Medulla oblongata (tissue), 1 donor: ENCODE measurements at regions not wholly inside any gene's neighbourhood (a gene's known extent, or its start where the extent isn't known, plus 50 kb on each side); places are given as distances from the start of the nearest gene placed in this dataset.

Experiments used
- DNase-seq: peaks from one replicate; pipeline ENCODE4 v3.0.0-alpha.2; 2015; ENCODE audit errors: extremely low spot score

- DNase-seq = peak; percentile 57
These were observed 194.9 kb upstream of the KBTBD8 start for GRCh38 chr3:66803206-66803605.

GRCh38 chr3:66803721-66804695 is 194.1 kb upstream of the KBTBD8 start:
- DNase-seq = no peak

- DNase-seq = no peak
These were observed 189.1 kb upstream of the KBTBD8 start for GRCh38 chr3:66808891-66809594.

- no peak for DNase-seq
These were observed 188.5 kb upstream of the KBTBD8 start for GRCh38 chr3:66809595-66809958.

GRCh38 chr3:66812136-66812535 is 186.0 kb upstream of the KBTBD8 start:
- DNase-seq = no peak

- no peak for DNase-seq
These were observed 185.4 kb upstream of the KBTBD8 start for GRCh38 chr3:66812741-66813140.

- DNase-seq = peak; percentile 73
These were observed 181.9 kb upstream of the KBTBD8 start for GRCh38 chr3:66816090-66816761.

- DNase-seq = no peak
These were observed 180.1 kb upstream of the KBTBD8 start for GRCh38 chr3:66817951-66818557.

GRCh38 chr3:66819993-66820501 is 178.1 kb upstream of the KBTBD8 start:
- peak; percentile 93 for DNase-seq

- DNase-seq = peak; percentile 34
These were observed 175.7 kb upstream of the KBTBD8 start for GRCh38 chr3:66822186-66823008.

- DNase-seq = no peak
These were observed 175.1 kb upstream of the KBTBD8 start for GRCh38 chr3:66823009-66823397.

- DNase-seq = no peak
These were observed 174.6 kb upstream of the KBTBD8 start for GRCh38 chr3:66823532-66823931.

- DNase-seq = no peak
These were observed 172.7 kb upstream of the KBTBD8 start for GRCh38 chr3:66825375-66825774.

GRCh38 chr3:66827726-66828125 is 170.4 kb upstream of the KBTBD8 start:
- DNase-seq = no peak

GRCh38 chr3:66828303-66828702 is 169.8 kb upstream of the KBTBD8 start:
- no peak for DNase-seq

GRCh38 chr3:66830301-66830700 is 167.8 kb upstream of the KBTBD8 start:
- DNase-seq = no peak

GRCh38 chr3:66831931-66832330 is 166.2 kb upstream of the KBTBD8 start:
- DNase-seq = no peak

- DNase-seq = peak; percentile 62
These were observed 161.5 kb upstream of the KBTBD8 start for GRCh38 chr3:66836363-66837152.

- no peak for DNase-seq
These were observed 159.4 kb upstream of the KBTBD8 start for GRCh38 chr3:66838704-66839103.

- no peak for DNase-seq
These were observed 158.6 kb upstream of the KBTBD8 start for GRCh38 chr3:66839508-66839907.
